ENCODE measurements at regions not wholly inside any gene's neighbourhood (a gene's known extent, or its start where the extent isn't known, plus 50 kb on each side); places are given as distances from the start of the nearest gene placed in this dataset.

DNA sequence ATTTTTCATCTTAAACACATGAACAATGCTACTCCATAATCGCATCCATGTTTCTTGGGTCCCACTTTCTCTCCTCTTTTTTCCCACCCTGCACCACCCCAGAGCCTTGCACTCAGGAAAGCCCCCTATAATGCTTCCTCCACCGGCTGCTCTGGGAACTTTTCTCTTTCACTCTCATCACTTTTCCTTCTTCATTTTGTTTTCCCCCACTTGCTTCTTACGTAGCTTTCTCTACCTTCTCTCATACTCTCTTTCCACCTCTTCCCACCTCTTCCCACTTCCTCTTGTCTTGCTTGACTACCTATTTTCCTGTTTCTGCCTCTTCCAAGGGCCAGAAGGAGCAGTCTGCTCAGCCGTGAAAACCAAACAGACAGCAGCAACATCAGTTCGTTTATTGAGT, 229.5 kb upstream of the RHOBTB1 start:
- Histone ChIP-seq H3K9ac (ENCODE audit: low read length in 2 of 2) (no peak overlapping the region), H3K4me1 (ENCODE audit: control insufficient read depth, insufficient read depth, low read length) (no peaks in the 10 kb centered on the region), H3K27me3 (ENCODE audit: control insufficient read depth in 1 of 2, insufficient read depth in 2 of 2, low read length in 2 of 2) (no peaks in the 10 kb centered on the region), H3K9me3 (ENCODE audit: control insufficient read depth in 2 of 2, low read length in 2 of 2) (no peaks in the 10 kb centered on the region), H3K27ac (ENCODE audit: low read length) (no peak overlapping the region), H3K4me3 (ENCODE audit: low read length in 2 of 2) (no peak overlapping the region), H3K36me3 (ENCODE audit: control insufficient read depth in 2 of 2, insufficient read depth in 2 of 2, low read length in 2 of 2) (no peaks in the 10 kb centered on the region)

DNA sequence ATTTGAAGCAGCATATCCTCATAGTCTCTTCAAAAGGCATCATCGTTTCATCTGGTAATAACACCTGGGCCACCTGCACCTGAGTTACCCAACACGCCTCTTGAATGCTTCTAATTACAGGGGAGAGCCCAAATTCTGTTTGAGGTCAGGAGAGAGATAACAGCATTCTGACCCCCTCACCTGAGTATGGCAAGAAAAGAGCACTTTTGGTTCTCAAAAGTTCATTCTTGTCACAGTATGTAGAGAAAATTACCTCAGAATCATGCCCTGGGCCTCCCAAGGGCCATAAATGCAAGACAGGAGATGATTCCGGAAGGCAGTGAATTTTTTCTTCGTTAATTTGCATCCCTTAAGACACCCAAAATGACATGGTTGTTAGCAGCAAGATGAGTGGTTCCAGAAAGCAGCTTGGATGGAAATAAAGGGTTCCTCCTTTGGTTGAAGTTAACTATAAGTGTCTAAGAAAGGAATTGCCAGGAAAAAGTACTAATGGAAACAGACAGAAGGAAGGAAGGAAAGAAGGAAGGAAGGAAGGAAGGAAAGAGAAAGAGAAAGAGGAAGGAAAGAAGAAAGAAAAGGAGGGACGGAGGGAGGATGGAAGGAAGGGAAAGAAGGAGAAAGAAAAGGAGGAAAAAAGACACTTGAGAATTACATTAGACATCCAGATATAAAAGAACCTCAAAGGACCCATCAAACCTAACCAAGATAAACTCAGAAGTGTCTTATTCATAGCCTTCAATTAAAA, 228.4 kb upstream of the RHOBTB1 start:
- Histone ChIP-seq H3K27ac (ENCODE audit: low read length) (no peak overlapping the region), H3K4me3 (ENCODE audit: low read length in 2 of 2) (no peak overlapping the region), H3K36me3 (ENCODE audit: control insufficient read depth in 2 of 2, insufficient read depth in 2 of 2, low read length in 2 of 2) (no peaks in the 10 kb centered on the region), H3K9ac (ENCODE audit: low read length in 2 of 2) (no peak overlapping the region), H3K9me3 (ENCODE audit: control insufficient read depth in 2 of 2, low read length in 2 of 2) (no peaks in the 10 kb centered on the region), H3K4me1 (ENCODE audit: control insufficient read depth, insufficient read depth, low read length) (no peaks in the 10 kb centered on the region), H3K27me3 (ENCODE audit: control insufficient read depth in 1 of 2, insufficient read depth in 2 of 2, low read length in 2 of 2) (no peaks in the 10 kb centered on the region)

DNA sequence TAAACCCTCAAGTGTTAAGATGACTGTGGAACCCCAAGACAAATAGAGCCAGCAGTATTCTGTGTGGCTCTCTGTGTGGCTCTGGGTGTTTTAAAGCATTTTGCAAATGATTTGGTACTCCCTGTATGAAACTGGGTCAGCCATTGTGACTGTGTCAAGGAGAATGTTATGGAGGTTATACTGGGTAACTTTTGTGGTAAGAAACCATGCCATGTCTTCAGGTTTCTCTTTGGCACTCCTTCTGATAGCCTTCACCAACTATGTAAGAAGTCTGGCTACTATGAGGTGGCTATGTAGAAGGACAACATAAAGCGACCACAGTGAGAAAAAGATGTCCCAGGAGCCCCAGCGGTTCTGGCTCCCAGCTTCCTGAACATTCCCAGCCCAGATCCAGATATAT, 226.6 kb upstream of the RHOBTB1 start:
- H3K4me1 ChIP-seq (ENCODE audit: control insufficient read depth, insufficient read depth, low read length) = no peaks in the 10 kb centered on the region
- no peaks in the 10 kb centered on the region for H3K27me3 ChIP-seq (ENCODE audit: control insufficient read depth in 1 of 2, insufficient read depth in 2 of 2, low read length in 2 of 2)
- no peaks in the 10 kb centered on the region for H3K36me3 ChIP-seq (ENCODE audit: control insufficient read depth in 2 of 2, insufficient read depth in 2 of 2, low read length in 2 of 2)
- H3K9ac ChIP-seq (ENCODE audit: low read length in 2 of 2) = no peak overlapping the region
- no peak overlapping the region for H3K4me3 ChIP-seq (ENCODE audit: low read length in 2 of 2)
- H3K9me3 ChIP-seq (ENCODE audit: control insufficient read depth in 2 of 2, low read length in 2 of 2) = no peaks in the 10 kb centered on the region
- no peak overlapping the region for H3K27ac ChIP-seq (ENCODE audit: low read length)

DNA sequence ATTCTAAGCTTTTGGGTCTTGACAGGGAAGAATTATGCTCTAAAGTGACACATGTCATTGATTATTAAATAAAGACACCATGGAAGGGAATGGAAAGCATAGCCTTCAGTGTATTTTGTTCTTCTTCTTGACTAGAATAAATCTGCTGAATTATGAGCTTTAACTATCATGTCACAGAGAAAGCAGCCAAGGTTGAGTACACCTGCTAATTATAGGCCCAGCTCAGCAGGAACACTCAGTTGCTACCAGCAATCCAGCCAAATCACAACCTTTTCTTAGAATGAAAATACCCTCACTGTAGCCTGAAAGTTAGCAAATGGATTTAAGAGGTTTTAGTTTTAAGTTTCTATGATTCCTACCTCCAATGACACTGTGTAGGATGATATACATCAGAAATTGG, 225.3 kb upstream of the RHOBTB1 start:
- Histone ChIP-seq H3K4me3 (ENCODE audit: low read length in 2 of 2) (no peak overlapping the region), H3K27me3 (ENCODE audit: control insufficient read depth in 1 of 2, insufficient read depth in 2 of 2, low read length in 2 of 2) (no peaks in the 10 kb centered on the region), H3K36me3 (ENCODE audit: control insufficient read depth in 2 of 2, insufficient read depth in 2 of 2, low read length in 2 of 2) (no peaks in the 10 kb centered on the region), H3K9ac (ENCODE audit: low read length in 2 of 2) (no peak overlapping the region), H3K27ac (ENCODE audit: low read length) (no peak overlapping the region), H3K4me1 (ENCODE audit: control insufficient read depth, insufficient read depth, low read length) (no peaks in the 10 kb centered on the region), H3K9me3 (ENCODE audit: control insufficient read depth in 2 of 2, low read length in 2 of 2) (no peaks in the 10 kb centered on the region)

DNA sequence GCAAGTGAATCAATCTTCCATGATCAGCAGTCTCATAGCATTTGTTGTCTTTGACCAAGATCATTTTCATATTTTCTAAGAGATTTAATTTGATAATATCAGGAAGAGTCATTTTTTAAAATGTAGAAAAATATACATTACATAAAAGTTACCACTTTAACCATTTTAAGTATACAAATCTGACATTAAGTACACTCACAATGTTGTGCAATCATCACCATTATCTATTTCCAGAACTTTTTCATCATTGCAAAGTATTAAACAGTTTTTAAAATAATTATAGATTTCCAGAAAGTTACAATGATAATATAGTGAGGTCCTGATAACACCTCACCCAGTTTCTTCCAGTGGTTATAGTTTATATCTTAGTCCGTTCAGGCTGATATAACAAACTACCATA, 222.5 kb upstream of the RHOBTB1 start:
- Histone ChIP-seq H3K27me3 (ENCODE audit: control insufficient read depth in 1 of 2, insufficient read depth in 2 of 2, low read length in 2 of 2) (no peaks in the 10 kb centered on the region), H3K9ac (ENCODE audit: low read length in 2 of 2) (no peak overlapping the region), H3K4me1 (ENCODE audit: control insufficient read depth, insufficient read depth, low read length) (no peaks in the 10 kb centered on the region), H3K27ac (ENCODE audit: low read length) (no peak overlapping the region), H3K36me3 (ENCODE audit: control insufficient read depth in 2 of 2, insufficient read depth in 2 of 2, low read length in 2 of 2) (no peaks in the 10 kb centered on the region), H3K9me3 (ENCODE audit: control insufficient read depth in 2 of 2, low read length in 2 of 2) (no peaks in the 10 kb centered on the region), H3K4me3 (ENCODE audit: low read length in 2 of 2) (no peak overlapping the region)

DNA sequence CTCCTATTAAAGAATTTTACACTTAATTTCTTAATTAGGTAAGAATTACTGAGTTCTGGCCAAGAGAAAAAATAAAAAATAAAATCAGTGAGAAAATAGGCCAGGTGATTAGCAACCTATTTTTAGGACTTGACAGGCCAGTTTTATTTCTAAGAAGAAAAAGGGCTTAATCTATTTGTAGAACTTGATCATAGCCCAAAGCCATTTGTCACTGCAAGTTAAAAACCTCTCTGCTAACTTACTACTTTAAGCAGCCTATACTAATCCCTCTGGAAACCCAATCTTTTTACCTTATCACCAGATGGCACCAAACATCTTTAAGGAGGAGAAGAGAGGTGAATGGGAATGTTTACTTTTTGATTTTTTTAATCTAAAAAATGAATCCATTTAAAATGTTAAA, 222.1 kb upstream of the RHOBTB1 start:
- H3K36me3 ChIP-seq (ENCODE audit: control insufficient read depth in 2 of 2, insufficient read depth in 2 of 2, low read length in 2 of 2) = no peaks in the 10 kb centered on the region

DNA sequence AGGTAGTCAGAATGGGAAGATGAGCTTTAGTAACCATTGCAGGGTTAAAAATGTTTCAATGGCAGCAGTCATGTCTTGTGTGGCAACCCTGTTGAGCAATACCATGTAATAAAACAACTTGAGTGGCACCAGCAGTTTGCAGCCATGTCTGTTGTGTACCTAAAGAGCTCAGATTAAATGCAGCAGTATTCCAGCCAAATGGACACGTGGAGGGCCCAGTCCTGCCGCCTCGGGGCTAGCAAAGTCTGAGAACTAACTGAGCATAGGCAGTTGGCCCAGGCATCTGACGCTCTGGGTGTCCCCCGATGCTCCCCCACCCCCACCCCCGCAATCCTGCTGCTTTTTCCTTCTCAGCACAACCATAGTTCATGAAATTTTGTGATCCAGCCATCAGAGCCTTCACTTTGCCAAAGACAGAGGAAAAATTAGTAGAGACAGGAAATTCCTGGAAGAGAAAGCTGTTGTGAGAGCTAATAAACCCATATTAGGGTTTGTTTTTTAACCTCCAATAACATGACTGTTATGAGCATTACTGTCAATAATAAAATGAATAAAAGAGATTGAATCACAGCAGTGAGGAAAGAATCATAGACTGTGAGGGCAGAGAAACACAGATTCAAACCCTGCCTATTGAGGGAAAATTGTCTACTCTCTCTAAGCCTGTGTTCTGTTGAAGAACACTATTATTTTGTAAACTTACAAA, 220.6 kb upstream of the RHOBTB1 start:
- H3K4me3 ChIP-seq (ENCODE audit: low read length in 2 of 2) = no peak overlapping the region
- no peaks in the 10 kb centered on the region for H3K36me3 ChIP-seq (ENCODE audit: control insufficient read depth in 2 of 2, insufficient read depth in 2 of 2, low read length in 2 of 2)

More for the DNA sequence above, 222.1 kb upstream of the RHOBTB1 start:
- H3K9ac ChIP-seq (ENCODE audit: low read length in 2 of 2) = no peak overlapping the region
- no peaks in the 10 kb centered on the region for H3K27me3 ChIP-seq (ENCODE audit: control insufficient read depth in 1 of 2, insufficient read depth in 2 of 2, low read length in 2 of 2)
- H3K27ac ChIP-seq (ENCODE audit: low read length) = no peak overlapping the region
- no peak overlapping the region for H3K4me3 ChIP-seq (ENCODE audit: low read length in 2 of 2)
- H3K9me3 ChIP-seq (ENCODE audit: control insufficient read depth in 2 of 2, low read length in 2 of 2) = no peaks in the 10 kb centered on the region
- H3K4me1 ChIP-seq (ENCODE audit: control insufficient read depth, insufficient read depth, low read length) = no peaks in the 10 kb centered on the region

DNA sequence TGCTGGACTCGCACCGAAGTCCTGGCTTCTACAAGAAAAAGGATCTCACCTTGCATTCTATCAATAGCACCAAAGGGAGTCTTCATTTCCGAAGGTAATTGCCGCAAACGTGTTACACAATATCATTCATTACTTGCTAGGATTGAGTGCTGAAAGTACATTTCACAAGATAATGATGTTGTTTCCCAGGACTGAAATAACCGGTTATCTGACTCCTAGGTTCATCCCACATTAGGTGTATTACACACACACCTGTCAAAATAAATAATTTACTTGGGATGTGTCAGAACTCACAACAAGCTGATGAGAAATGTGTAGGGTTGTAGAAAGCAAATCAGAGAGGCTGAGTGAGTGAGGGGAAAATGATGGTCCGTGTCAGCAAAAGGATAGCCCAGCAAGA, 219.4 kb upstream of the RHOBTB1 start:
- Histone ChIP-seq H3K4me3 (ENCODE audit: low read length in 2 of 2) (no peak overlapping the region), H3K36me3 (ENCODE audit: control insufficient read depth in 2 of 2, insufficient read depth in 2 of 2, low read length in 2 of 2) (no peaks in the 10 kb centered on the region), H3K9ac (ENCODE audit: low read length in 2 of 2) (no peak overlapping the region), H3K4me1 (ENCODE audit: control insufficient read depth, insufficient read depth, low read length) (no peaks in the 10 kb centered on the region), H3K9me3 (ENCODE audit: control insufficient read depth in 2 of 2, low read length in 2 of 2) (no peaks in the 10 kb centered on the region), H3K27me3 (ENCODE audit: control insufficient read depth in 1 of 2, insufficient read depth in 2 of 2, low read length in 2 of 2) (no peaks in the 10 kb centered on the region), H3K27ac (ENCODE audit: low read length) (no peak overlapping the region)

More for the DNA sequence above, 220.6 kb upstream of the RHOBTB1 start:
- no peaks in the 10 kb centered on the region for H3K9me3 ChIP-seq (ENCODE audit: control insufficient read depth in 2 of 2, low read length in 2 of 2)
- no peak overlapping the region for H3K9ac ChIP-seq (ENCODE audit: low read length in 2 of 2)
- H3K27ac ChIP-seq (ENCODE audit: low read length) = no peak overlapping the region
- no peaks in the 10 kb centered on the region for H3K27me3 ChIP-seq (ENCODE audit: control insufficient read depth in 1 of 2, insufficient read depth in 2 of 2, low read length in 2 of 2)
- H3K4me1 ChIP-seq (ENCODE audit: control insufficient read depth, insufficient read depth, low read length) = no peaks in the 10 kb centered on the region

DNA sequence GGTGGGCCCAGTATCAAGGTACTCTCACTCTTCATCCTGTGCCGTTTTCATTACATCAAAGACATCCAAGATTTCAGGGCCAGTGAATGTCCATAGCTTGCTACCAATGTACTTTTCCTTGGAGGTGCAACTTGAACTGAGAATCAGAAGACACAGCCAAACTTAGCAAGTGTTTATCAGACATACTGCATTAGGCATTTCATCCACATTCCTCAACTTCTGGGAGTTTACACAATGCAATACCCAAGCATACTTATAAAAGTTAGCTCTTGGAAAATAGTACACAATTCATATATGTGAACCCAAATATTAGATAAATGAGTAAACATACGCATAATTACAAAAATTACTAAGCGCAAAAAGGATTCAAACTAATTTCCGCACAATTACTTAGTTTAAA, 216.3 kb upstream of the RHOBTB1 start:
- H3K36me3 ChIP-seq (ENCODE audit: control insufficient read depth in 2 of 2, insufficient read depth in 2 of 2, low read length in 2 of 2) = no peaks in the 10 kb centered on the region
- no peak overlapping the region for H3K27ac ChIP-seq (ENCODE audit: low read length)
- no peaks in the 10 kb centered on the region for H3K9me3 ChIP-seq (ENCODE audit: control insufficient read depth in 2 of 2, low read length in 2 of 2)
- H3K9ac ChIP-seq (ENCODE audit: low read length in 2 of 2) = no peak overlapping the region
- H3K4me1 ChIP-seq (ENCODE audit: control insufficient read depth, insufficient read depth, low read length) = no peaks in the 10 kb centered on the region
- H3K27me3 ChIP-seq (ENCODE audit: control insufficient read depth in 1 of 2, insufficient read depth in 2 of 2, low read length in 2 of 2) = no peaks in the 10 kb centered on the region
- H3K4me3 ChIP-seq (ENCODE audit: low read length in 2 of 2) = no peak overlapping the region

DNA sequence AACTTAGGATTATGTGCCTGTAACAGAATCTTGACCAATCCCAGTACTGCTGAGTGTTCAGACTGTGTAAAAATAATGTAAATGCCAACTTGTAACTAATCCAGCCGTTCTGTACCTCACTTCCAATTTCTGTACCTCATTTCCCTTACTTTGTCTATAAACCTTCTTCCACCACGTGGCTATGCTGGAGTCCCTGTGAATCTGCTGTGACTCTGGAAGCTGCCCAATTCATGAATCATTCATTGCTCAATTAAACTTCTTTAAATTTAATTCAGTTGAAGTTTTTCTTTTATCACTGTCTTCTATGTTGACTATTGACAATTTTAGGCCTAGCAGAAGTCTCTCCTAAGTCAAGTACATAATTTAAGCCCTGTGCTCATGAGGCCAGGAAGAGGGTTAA, 215.3 kb upstream of the RHOBTB1 start:
- H3K9me3 ChIP-seq (ENCODE audit: control insufficient read depth in 2 of 2, low read length in 2 of 2) = no peaks in the 10 kb centered on the region
- no peak overlapping the region for H3K9ac ChIP-seq (ENCODE audit: low read length in 2 of 2)
- no peaks in the 10 kb centered on the region for H3K4me1 ChIP-seq (ENCODE audit: control insufficient read depth, insufficient read depth, low read length)
- no peaks in the 10 kb centered on the region for H3K36me3 ChIP-seq (ENCODE audit: control insufficient read depth in 2 of 2, insufficient read depth in 2 of 2, low read length in 2 of 2)
- H3K4me3 ChIP-seq (ENCODE audit: low read length in 2 of 2) = no peak overlapping the region
- H3K27ac ChIP-seq (ENCODE audit: low read length) = no peak overlapping the region
- no peaks in the 10 kb centered on the region for H3K27me3 ChIP-seq (ENCODE audit: control insufficient read depth in 1 of 2, insufficient read depth in 2 of 2, low read length in 2 of 2)

DNA sequence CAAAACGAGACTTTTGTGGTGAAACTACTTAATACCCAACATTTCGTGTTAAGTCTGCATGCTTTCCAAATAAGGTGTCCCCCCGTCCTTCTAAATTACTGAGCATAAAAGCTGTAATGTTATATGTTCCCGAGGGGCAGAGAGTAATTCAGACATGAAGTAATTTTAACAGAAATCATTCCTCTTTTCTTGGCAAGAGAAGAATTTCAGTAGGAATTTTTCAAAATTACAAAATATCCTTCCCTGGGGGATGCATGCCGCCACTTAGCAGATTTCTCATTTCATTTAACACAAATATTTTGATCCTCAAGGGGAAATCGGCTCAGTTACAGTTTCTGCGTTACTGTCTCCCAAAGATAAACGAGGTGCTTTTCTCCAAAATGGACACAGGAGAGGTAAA, 213.2 kb upstream of the RHOBTB1 start:
- Histone ChIP-seq H3K27ac (ENCODE audit: low read length) (no peak overlapping the region), H3K9me3 (ENCODE audit: control insufficient read depth in 2 of 2, low read length in 2 of 2) (no peaks in the 10 kb centered on the region), H3K36me3 (ENCODE audit: control insufficient read depth in 2 of 2, insufficient read depth in 2 of 2, low read length in 2 of 2) (no peaks in the 10 kb centered on the region)

More for the DNA sequence above, 213.2 kb upstream of the RHOBTB1 start:
- no peaks in the 10 kb centered on the region for H3K4me1 ChIP-seq (ENCODE audit: control insufficient read depth, insufficient read depth, low read length)
- H3K27me3 ChIP-seq (ENCODE audit: control insufficient read depth in 1 of 2, insufficient read depth in 2 of 2, low read length in 2 of 2) = no peaks in the 10 kb centered on the region
- no peak overlapping the region for H3K9ac ChIP-seq (ENCODE audit: low read length in 2 of 2)
- no peak overlapping the region for H3K4me3 ChIP-seq (ENCODE audit: low read length in 2 of 2)

Measured in stomach smooth muscle (tissue), 2 donors.